Nephron progenitor cell (in vitro differentiated cells): ENCODE measurements at regions not wholly inside any gene's neighbourhood (a gene's known extent, or its start where the extent isn't known, plus 50 kb on each side); places are given as distances from the start of the nearest gene placed in this dataset.
A peak's percentile ranks its signal among the peaks of the same experiment; 100 is the strongest.

Source experiments
- DNase-seq: peaks from one replicate; pipeline ENCODE4 v3.0.0; 2021
- H3K27ac Mint-ChIP-seq: 2 replicates; pipeline ENCODE4 v1.8.0; 2021; ENCODE audit warnings: mild to moderate bottlenecking, moderate library complexity, mixed read lengths
- H3K27me3 Mint-ChIP-seq: 2 replicates; pipeline ENCODE4 v1.8.0; 2021; ENCODE audit warnings: mild to moderate bottlenecking, low read depth, mixed read lengths; ENCODE audit not compliant: poor library complexity
- H3K36me3 Mint-ChIP-seq: 2 replicates; pipeline ENCODE4 v1.8.0; 2021; ENCODE audit warnings: low read depth, mixed read lengths
- H3K4me1 Mint-ChIP-seq: 2 replicates; pipeline ENCODE4 v1.8.0; 2021; ENCODE audit warnings: mixed read lengths
- H3K4me3 Mint-ChIP-seq: 2 replicates; pipeline ENCODE4 v1.8.0; 2021; ENCODE audit warnings: mild to moderate bottlenecking, moderate library complexity, mixed read lengths
- H3K9me3 Mint-ChIP-seq: 2 replicates; pipeline ENCODE4 v1.8.0; 2021; ENCODE audit warnings: mild to moderate bottlenecking, moderate library complexity, mixed read lengths
- CTCF ChIP-seq: fragments of 200-600 bp; sonication (generic); IDR thresholded peaks from 2 replicates; pipeline ENCODE4 v1.5.0; 2021; ENCODE audit warnings: antibody characterized with exemption

- Mint-ChIP-seq H3K27ac (no peak overlapping the region), H3K4me1 (peaks cover 12% of the 10 kb centered on the region), H3K4me3 (no peak overlapping the region), H3K27me3 (no peaks in the 10 kb centered on the region), H3K9me3 (no peaks in the 10 kb centered on the region), H3K36me3 (no peaks in the 10 kb centered on the region)
- no peak for DNase-seq
- no peak for TF ChIP-seq CTCF
These were observed 126.2 kb upstream of the GPC1 start for GRCh38 chr2:240309214-240309613.

- no peak for TF ChIP-seq CTCF
- no peaks in the 10 kb centered on the region for H3K36me3 Mint-ChIP-seq
- H3K9me3 Mint-ChIP-seq: peaks cover 4% of the 10 kb centered on the region
- H3K27ac Mint-ChIP-seq: no peak overlapping the region
- H3K4me3 Mint-ChIP-seq: no peak overlapping the region
- peaks cover 4% of the 10 kb centered on the region for H3K4me1 Mint-ChIP-seq
- no peak for DNase-seq
- H3K27me3 Mint-ChIP-seq: no peaks in the 10 kb centered on the region
These were observed 125.3 kb upstream of the GPC1 start for GRCh38 chr2:240310201-240310600.

GRCh38 chr2:240310645-240311044 lies 124.8 kb upstream of the GPC1 start:
- no peaks in the 10 kb centered on the region for H3K36me3 Mint-ChIP-seq
- H3K4me1 Mint-ChIP-seq: no peaks in the 10 kb centered on the region
- TF ChIP-seq CTCF: no peak
- no peaks in the 10 kb centered on the region for H3K27me3 Mint-ChIP-seq
- H3K27ac Mint-ChIP-seq: no peak overlapping the region
- peaks cover 4% of the 10 kb centered on the region for H3K9me3 Mint-ChIP-seq
- H3K4me3 Mint-ChIP-seq: no peak overlapping the region
- no peak for DNase-seq

GRCh38 chr2:240311821-240312220 lies 123.6 kb upstream of the GPC1 start:
- Mint-ChIP-seq H3K4me3 (no peak overlapping the region), H3K27ac (no peak overlapping the region), H3K27me3 (no peaks in the 10 kb centered on the region), H3K4me1 (no peaks in the 10 kb centered on the region), H3K9me3 (peaks cover 4% of the 10 kb centered on the region), H3K36me3 (no peaks in the 10 kb centered on the region)
- DNase-seq: no peak
- TF ChIP-seq CTCF: no peak

- no peak for TF ChIP-seq CTCF
- Mint-ChIP-seq H3K36me3 (no peaks in the 10 kb centered on the region), H3K4me1 (peaks cover 9% of the 10 kb centered on the region), H3K27me3 (peaks cover 4% of the 10 kb centered on the region), H3K9me3 (peaks cover 3% of the 10 kb centered on the region), H3K27ac (peak overlapping the region; percentile 42), H3K4me3 (no peak overlapping the region)
- no peak for DNase-seq
These were observed 116.1 kb upstream of the GPC1 start for GRCh38 chr2:240319221-240319854.

- no peak overlapping the region for H3K27ac Mint-ChIP-seq
- H3K9me3 Mint-ChIP-seq: no peaks in the 10 kb centered on the region
- H3K36me3 Mint-ChIP-seq: no peaks in the 10 kb centered on the region
- no peak overlapping the region for H3K4me3 Mint-ChIP-seq
- TF ChIP-seq CTCF: no peak
- DNase-seq: no peak
- H3K27me3 Mint-ChIP-seq: peaks cover 4% of the 10 kb centered on the region
- H3K4me1 Mint-ChIP-seq: peaks cover 9% of the 10 kb centered on the region
These were observed 115.6 kb upstream of the GPC1 start for GRCh38 chr2:240319855-240320203.
